ENCODE measurements at regions not wholly inside any gene's neighbourhood (a gene's known extent, or its start where the extent isn't known, plus 50 kb on each side); places are given as distances from the start of the nearest gene placed in this dataset.

DNA sequence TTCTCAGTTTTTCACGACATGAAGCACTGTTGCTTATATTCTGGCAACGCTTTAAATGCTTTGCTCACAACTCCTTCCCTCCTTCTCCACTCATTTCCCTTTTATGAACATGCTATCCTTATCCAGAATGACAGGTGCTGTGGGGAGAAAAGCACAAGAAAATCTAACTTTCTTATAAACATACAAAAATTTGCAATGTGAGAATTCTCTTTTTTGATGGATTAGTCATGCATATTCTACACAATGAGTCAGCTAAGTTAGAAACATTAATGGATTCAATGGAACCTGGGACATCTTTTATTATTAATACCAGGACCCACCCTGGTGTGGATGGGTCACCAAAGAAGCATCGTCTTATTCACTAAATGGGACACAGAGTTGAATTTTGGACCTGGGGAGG lies 234.6 kb upstream of the CDH5 start:
- TF ChIP-seq POLR2A (IDR thresholded peaks at IDR 0.05) = no peak
- TF ChIP-seq, protein P1, sequence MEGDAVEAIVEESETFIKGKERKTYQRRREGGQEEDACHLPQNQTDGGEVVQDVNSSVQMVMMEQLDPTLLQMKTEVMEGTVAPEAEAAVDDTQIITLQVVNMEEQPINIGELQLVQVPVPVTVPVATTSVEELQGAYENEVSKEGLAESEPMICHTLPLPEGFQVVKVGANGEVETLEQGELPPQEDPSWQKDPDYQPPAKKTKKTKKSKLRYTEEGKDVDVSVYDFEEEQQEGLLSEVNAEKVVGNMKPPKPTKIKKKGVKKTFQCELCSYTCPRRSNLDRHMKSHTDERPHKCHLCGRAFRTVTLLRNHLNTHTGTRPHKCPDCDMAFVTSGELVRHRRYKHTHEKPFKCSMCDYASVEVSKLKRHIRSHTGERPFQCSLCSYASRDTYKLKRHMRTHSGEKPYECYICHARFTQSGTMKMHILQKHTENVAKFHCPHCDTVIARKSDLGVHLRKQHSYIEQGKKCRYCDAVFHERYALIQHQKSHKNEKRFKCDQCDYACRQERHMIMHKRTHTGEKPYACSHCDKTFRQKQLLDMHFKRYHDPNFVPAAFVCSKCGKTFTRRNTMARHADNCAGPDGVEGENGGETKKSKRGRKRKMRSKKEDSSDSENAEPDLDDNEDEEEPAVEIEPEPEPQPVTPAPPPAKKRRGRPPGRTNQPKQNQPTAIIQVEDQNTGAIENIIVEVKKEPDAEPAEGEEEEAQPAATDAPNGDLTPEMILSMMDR (IDR thresholded peaks at IDR 0.05) = no peak

All from uterus (tissue), 2 donors.